Uterus (tissue), 2 donors: ENCODE measurements at regions not wholly inside any gene's neighbourhood (a gene's known extent, or its start where the extent isn't known, plus 50 kb on each side); places are given as distances from the start of the nearest gene placed in this dataset.

Experiments used
- POLR2A ChIP-seq, 2 donors: fragments of 450-650 bp; IDR thresholded peaks; one replicate each; pipeline ENCODE4 v1.6.1; 2016; ENCODE audit warnings: antibody characterized with exemption in 2 of 2, mild to moderate bottlenecking in 1 of 2, moderate library complexity in 1 of 2
- TF ChIP-seq, protein P1 (sequence below), 4 experiments: fragments of 200-600 bp in 2 of 4; fragments of 450-650 bp in 2 of 4; sonication (generic) in 2 of 4; IDR thresholded peaks; one replicate each; pipeline ENCODE4 v1.5.1; 2016 to 2019; ENCODE audit warnings: antibody characterized with exemption in 4 of 4, mild to moderate bottlenecking in 2 of 4, moderate library complexity in 1 of 4

DNA sequence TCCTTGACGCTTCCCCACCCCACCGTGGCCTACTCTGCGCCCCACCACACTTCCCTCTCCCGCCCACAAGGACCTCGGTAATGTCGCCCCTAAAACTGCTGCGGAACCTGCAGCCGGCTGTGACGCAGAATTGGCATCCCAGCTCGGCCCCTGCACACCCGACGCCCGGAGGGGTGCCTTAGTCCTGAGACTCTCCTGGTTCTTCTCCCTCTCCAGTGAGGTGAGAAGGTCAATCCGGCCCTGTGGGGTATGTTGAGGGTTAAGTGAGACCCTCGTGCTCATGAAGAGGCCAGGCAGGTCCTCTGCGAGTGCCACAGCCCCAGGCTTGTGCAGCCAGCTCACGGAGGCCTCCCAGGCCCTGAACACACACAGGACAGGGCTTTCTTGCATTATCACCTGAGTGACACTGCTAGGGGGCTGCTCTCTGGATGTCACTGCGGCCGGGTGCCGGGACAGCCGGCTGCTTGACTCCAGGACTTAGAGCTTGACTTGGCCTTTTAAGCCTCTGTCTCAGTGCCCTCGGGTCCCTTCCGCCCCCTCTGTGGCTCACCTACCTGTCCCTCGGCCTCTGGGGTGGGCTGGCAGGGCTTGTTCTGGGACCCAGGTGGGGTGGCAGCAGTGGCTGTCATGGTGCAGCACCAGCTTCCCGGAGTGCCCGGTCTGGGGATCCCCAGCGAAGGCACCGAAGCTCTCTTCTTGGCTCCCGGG, 106.9 kb upstream of the C14orf180 start:
- TF ChIP-seq, protein P1, sequence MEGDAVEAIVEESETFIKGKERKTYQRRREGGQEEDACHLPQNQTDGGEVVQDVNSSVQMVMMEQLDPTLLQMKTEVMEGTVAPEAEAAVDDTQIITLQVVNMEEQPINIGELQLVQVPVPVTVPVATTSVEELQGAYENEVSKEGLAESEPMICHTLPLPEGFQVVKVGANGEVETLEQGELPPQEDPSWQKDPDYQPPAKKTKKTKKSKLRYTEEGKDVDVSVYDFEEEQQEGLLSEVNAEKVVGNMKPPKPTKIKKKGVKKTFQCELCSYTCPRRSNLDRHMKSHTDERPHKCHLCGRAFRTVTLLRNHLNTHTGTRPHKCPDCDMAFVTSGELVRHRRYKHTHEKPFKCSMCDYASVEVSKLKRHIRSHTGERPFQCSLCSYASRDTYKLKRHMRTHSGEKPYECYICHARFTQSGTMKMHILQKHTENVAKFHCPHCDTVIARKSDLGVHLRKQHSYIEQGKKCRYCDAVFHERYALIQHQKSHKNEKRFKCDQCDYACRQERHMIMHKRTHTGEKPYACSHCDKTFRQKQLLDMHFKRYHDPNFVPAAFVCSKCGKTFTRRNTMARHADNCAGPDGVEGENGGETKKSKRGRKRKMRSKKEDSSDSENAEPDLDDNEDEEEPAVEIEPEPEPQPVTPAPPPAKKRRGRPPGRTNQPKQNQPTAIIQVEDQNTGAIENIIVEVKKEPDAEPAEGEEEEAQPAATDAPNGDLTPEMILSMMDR (IDR thresholded peaks at IDR 0.05) = no peak
- TF ChIP-seq POLR2A (IDR thresholded peaks at IDR 0.05) = no peak
